ENCODE measurements at regions not wholly inside any gene's neighbourhood (a gene's known extent, or its start where the extent isn't known, plus 50 kb on each side); places are given as distances from the start of the nearest gene placed in this dataset.

DNA sequence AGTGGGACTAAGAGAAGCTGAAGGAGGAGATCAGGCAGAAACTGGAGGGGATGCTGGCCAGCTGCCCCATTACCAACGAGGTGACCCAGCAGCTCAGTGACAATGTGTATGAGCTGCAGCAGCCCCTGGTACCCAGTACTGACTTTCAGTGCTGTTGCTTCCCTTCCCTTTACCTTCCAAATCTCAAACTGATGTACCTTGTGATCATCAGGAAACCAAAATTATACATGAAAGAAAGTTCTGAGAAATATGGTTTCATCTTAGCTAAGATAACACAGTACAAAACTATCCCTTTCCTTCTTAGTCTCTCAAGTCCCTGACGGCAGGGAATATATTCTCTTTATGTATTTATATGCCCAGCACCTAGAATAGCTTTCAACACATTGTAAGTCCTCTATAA, 52.3 kb upstream of the CERS6 start:
- TF ChIP-seq, protein P1, sequence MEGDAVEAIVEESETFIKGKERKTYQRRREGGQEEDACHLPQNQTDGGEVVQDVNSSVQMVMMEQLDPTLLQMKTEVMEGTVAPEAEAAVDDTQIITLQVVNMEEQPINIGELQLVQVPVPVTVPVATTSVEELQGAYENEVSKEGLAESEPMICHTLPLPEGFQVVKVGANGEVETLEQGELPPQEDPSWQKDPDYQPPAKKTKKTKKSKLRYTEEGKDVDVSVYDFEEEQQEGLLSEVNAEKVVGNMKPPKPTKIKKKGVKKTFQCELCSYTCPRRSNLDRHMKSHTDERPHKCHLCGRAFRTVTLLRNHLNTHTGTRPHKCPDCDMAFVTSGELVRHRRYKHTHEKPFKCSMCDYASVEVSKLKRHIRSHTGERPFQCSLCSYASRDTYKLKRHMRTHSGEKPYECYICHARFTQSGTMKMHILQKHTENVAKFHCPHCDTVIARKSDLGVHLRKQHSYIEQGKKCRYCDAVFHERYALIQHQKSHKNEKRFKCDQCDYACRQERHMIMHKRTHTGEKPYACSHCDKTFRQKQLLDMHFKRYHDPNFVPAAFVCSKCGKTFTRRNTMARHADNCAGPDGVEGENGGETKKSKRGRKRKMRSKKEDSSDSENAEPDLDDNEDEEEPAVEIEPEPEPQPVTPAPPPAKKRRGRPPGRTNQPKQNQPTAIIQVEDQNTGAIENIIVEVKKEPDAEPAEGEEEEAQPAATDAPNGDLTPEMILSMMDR (conservative IDR thresholded peaks at IDR 0.05 in 1 of 2, IDR thresholded peaks at IDR 0.05 in 1 of 2; ENCODE audit: low read depth in 1 of 2, low read length in 2 of 2) = no peak
- TF ChIP-seq EZH2 (IDR thresholded peaks at IDR 0.05; ENCODE audit: low read length, missing control alignments) = no peak

Measured in fibroblast of lung (primary cell).